CD14-positive monocyte (primary cell): ENCODE measurements at regions not wholly inside any gene's neighbourhood (a gene's known extent, or its start where the extent isn't known, plus 50 kb on each side); places are given as distances from the start of the nearest gene placed in this dataset.

Experiments used
- DNase-seq, 3 donors: peaks; one replicate each; pipeline ENCODE4 v3.0.0-alpha.2; 2011 to 2022
- H2AFZ ChIP-seq: 2 replicates; pipeline ENCODE4 v1.6.0; 2012; ENCODE audit warnings: mild to moderate bottlenecking, low read depth, low read length, inconsistent platforms; ENCODE audit not compliant: insufficient read depth, poor library complexity, severe bottlenecking
- H3K27ac ChIP-seq, 2 donors: 1 replicate in 1 of 2; 2 replicates in 1 of 2; pipeline ENCODE4 v1.5.1; 2012 to 2013; ENCODE audit warnings: low read length in 2 of 2, control low read depth in 1 of 2, inconsistent platforms in 1 of 2, low read depth in 1 of 2, mild to moderate bottlenecking in 1 of 2
- H3K27me3 ChIP-seq, 2 donors: one replicate each; pipeline versions ENCODE4 v1.6.0 to v1.6.1; 2011 to 2013; ENCODE audit warnings: low read length in 2 of 2; ENCODE audit not compliant: control insufficient read depth in 2 of 2, insufficient read depth in 2 of 2
- H3K36me3 ChIP-seq, 2 donors: replicated peaks in 1 of 2; 1 replicate in 1 of 2; 2 replicates in 1 of 2; pipeline versions ENCODE4 v1.5.1 to v1.6.1; 2012 to 2013; ENCODE audit warnings: low read length in 2 of 2, control low read depth in 1 of 2, inconsistent platforms in 1 of 2, mild to moderate bottlenecking in 1 of 2; ENCODE audit not compliant: insufficient read depth in 2 of 2, control insufficient read depth in 1 of 2
- H3K4me1 ChIP-seq, 2 donors: 1 replicate in 1 of 2; 2 replicates in 1 of 2; pipeline versions ENCODE4 v1.5.1 to v1.6.1; 2012 to 2013; ENCODE audit warnings: low read length in 2 of 2, control low read depth in 1 of 2, inconsistent platforms in 1 of 2, mild to moderate bottlenecking in 1 of 2, moderate library complexity in 1 of 2; ENCODE audit not compliant: insufficient read depth in 2 of 2, control insufficient read depth in 1 of 2
- H3K4me2 ChIP-seq: replicated peaks from 2 replicates; pipeline ENCODE3; 2012; ENCODE audit warnings: low read length, moderate library complexity, mild to moderate bottlenecking; ENCODE audit not compliant: poor library complexity, severe bottlenecking; ENCODE audit errors: extremely low read depth
- H3K4me3 ChIP-seq, 3 experiments: fragments of 200-600 bp in 1 of 3; sonication (generic) in 1 of 3; replicated peaks in 1 of 3; 1 replicate in 2 of 3; 2 replicates in 1 of 3; pipeline ENCODE4 v1.5.1; 2011 to 2013; ENCODE audit warnings: low read length in 3 of 3, mild to moderate bottlenecking in 3 of 3, control low read depth in 2 of 3, low read depth in 2 of 3, inconsistent platforms in 1 of 3, moderate library complexity in 1 of 3
- H3K79me2 ChIP-seq: 2 replicates; pipeline ENCODE4 v1.6.0; 2012; ENCODE audit warnings: mild to moderate bottlenecking, control low read depth, inconsistent platforms, low read length, moderate library complexity; ENCODE audit not compliant: insufficient read depth
- H3K9ac ChIP-seq: 2 replicates; pipeline ENCODE4 v1.6.0; 2017; ENCODE audit warnings: low read length, mild to moderate bottlenecking; ENCODE audit not compliant: insufficient read depth, poor library complexity, severe bottlenecking
- H3K9me3 ChIP-seq, 2 donors: replicated peaks in 1 of 2; 1 replicate in 1 of 2; 2 replicates in 1 of 2; pipeline versions ENCODE4 v1.5.1 to v1.6.1; 2012 to 2013; ENCODE audit warnings: low read length in 2 of 2, control low read depth in 1 of 2; ENCODE audit not compliant: control insufficient read depth in 1 of 2, insufficient read depth in 1 of 2
- H4K20me1 ChIP-seq: 2 replicates; pipeline ENCODE4 v1.6.0; 2012; ENCODE audit warnings: mild to moderate bottlenecking, low read length, control low read depth, moderate library complexity; ENCODE audit not compliant: insufficient read depth
- H3K27ac Mint-ChIP-seq, 7 donors: one replicate each; pipeline ENCODE4 v1.8.0; 2020; ENCODE audit warnings: mild to moderate bottlenecking in 7 of 7, mixed read lengths in 7 of 7, moderate library complexity in 6 of 7, inconsistent platforms in 2 of 7
- H3K27me3 Mint-ChIP-seq, 3 donors: one replicate each; pipeline ENCODE4 v1.8.0; 2021 to 2022; ENCODE audit warnings: low read depth in 3 of 3, mild to moderate bottlenecking in 3 of 3, mixed read lengths in 3 of 3, moderate library complexity in 3 of 3, inconsistent platforms in 1 of 3
- H3K36me3 Mint-ChIP-seq, 2 donors: one replicate each; pipeline ENCODE4 v1.8.0; 2020; ENCODE audit warnings: mixed read lengths in 2 of 2, inconsistent platforms in 1 of 2, mild to moderate bottlenecking in 1 of 2
- H3K4me1 Mint-ChIP-seq: one replicate; pipeline ENCODE4 v1.8.0; 2020; ENCODE audit warnings: mild to moderate bottlenecking, mixed read lengths
- H3K4me3 Mint-ChIP-seq, 2 donors: one replicate each; pipeline ENCODE4 v1.8.0; 2020; ENCODE audit warnings: mild to moderate bottlenecking in 2 of 2, mixed read lengths in 2 of 2, moderate library complexity in 1 of 2
- H3K9me3 Mint-ChIP-seq, 7 donors: one replicate each; pipeline ENCODE4 v1.8.0; 2020 to 2022; ENCODE audit warnings: mixed read lengths in 7 of 7, mild to moderate bottlenecking in 6 of 7, moderate library complexity in 6 of 7, inconsistent platforms in 2 of 7
- CTCF ChIP-seq: fragments of 200-600 bp; IDR thresholded peaks from one replicate; pipeline ENCODE4 v1.8.0; 2022; ENCODE audit warnings: antibody characterized with exemption, mild to moderate bottlenecking
- WGBS: methylation state at CpG from one replicate; pipeline ENCODE4 v1.1.5; 2013; ENCODE audit warnings: missing lambda C conversion rate; ENCODE audit not compliant: insufficient coverage; 5-methylcytosine and 5-hydroxymethylcytosine counted together
- intact Hi-C, 2 donors: fragments of 100-400 bp; cut with micrococcal nuclease; formaldehyde crosslinking; loops; one replicate each; pipeline versions ENCODE4 v1.15.0 to v1.15.1; 2023

GRCh38 chr6:157766901-157767774 lies 55.9 kb upstream of the SNX9 start:
- Histone ChIP-seq H3K79me2 (no peaks in the 10 kb centered on the region), H3K36me3 (no peaks in the 10 kb centered on the region), H4K20me1 (no peaks in the 10 kb centered on the region), H3K9me3 (no peaks in the 10 kb centered on the region), H3K27ac (peak overlapping the region; percentile 76 to 89), H2AFZ (no peak overlapping the region), H3K27me3 (no peaks in the 10 kb centered on the region), H3K4me3 (no peak overlapping the region), H3K9ac (no peak overlapping the region), H3K4me2 (no peak overlapping the region), H3K4me1 (peaks cover 60 to 70% of the 10 kb centered on the region in 2 donors)
- Mint-ChIP-seq H3K9me3 (peaks cover 0 to 2% (median 0%) of the 10 kb centered on the region in 7 donors), H3K27ac (peak overlapping the region; percentile 91 to 98 (median 95)), H3K27me3 (peaks cover 0 to 12% (median 2%) of the 10 kb centered on the region in 3 donors), H3K4me3 (no peak overlapping the region), H3K36me3 (peaks cover 0 to 9% of the 10 kb centered on the region in 2 donors), H3K4me1 (peaks cover 61% of the 10 kb centered on the region)
- no peak for TF ChIP-seq CTCF
- 81% methylated on average over 6 of the region's 11 CpGs for WGBS
- intact Hi-C loops = loop anchor here in 1 of 2 donors (10.0 kb wide), 2 partner anchors 288 to 318 kb away; no protein-coding TSS in a partner anchor
- peak in 1 of 3 donors; percentile 38 for DNase-seq

- peak overlapping the region; percentile 91 to 98 (median 95) for H3K27ac Mint-ChIP-seq
- H3K36me3 Mint-ChIP-seq = peaks cover 0 to 9% of the 10 kb centered on the region in 2 donors
- Histone ChIP-seq H3K4me2 (peak overlapping the region; percentile 50), H3K9ac (peak overlapping the region; percentile 33), H3K79me2 (no peaks in the 10 kb centered on the region), H3K27ac (peak overlapping the region; percentile 76 to 89), H3K4me1 (peaks cover 56 to 63% of the 10 kb centered on the region in 2 donors), H4K20me1 (no peaks in the 10 kb centered on the region), H3K4me3 (peak overlapping the region in 1 of 3 experiments; percentile 39), H3K36me3 (no peaks in the 10 kb centered on the region), H2AFZ (no peak overlapping the region), H3K27me3 (no peaks in the 10 kb centered on the region), H3K9me3 (no peaks in the 10 kb centered on the region)
- peaks cover 1 to 11% (median 2%) of the 10 kb centered on the region in 3 donors for H3K27me3 Mint-ChIP-seq
- peaks cover 0 to 2% (median 0%) of the 10 kb centered on the region in 7 donors for H3K9me3 Mint-ChIP-seq
- intact Hi-C loops = loop anchor here in 1 of 2 donors (10.0 kb wide), 2 partner anchors 287 to 317 kb away; no protein-coding TSS in a partner anchor
- H3K4me3 Mint-ChIP-seq = peak overlapping the region; percentile 39 to 70
- no peak for TF ChIP-seq CTCF
- WGBS = no CpG with 5 or more reads among the region's 3 CpGs
- H3K4me1 Mint-ChIP-seq = peaks cover 55% of the 10 kb centered on the region
- no peak for DNase-seq
These were observed 55.3 kb upstream of the SNX9 start for GRCh38 chr6:157767775-157768156.
